NCI-H2081 (cell line): ENCODE measurements at regions not wholly inside any gene's neighbourhood (a gene's known extent, or its start where the extent isn't known, plus 50 kb on each side); places are given as distances from the start of the nearest gene placed in this dataset.

Source experiments
- DNase-seq, 2 experiments: peaks; one replicate each; lab custom pipeline; 2025; lab: John Stamatoyannopoulos, UW

DNA sequence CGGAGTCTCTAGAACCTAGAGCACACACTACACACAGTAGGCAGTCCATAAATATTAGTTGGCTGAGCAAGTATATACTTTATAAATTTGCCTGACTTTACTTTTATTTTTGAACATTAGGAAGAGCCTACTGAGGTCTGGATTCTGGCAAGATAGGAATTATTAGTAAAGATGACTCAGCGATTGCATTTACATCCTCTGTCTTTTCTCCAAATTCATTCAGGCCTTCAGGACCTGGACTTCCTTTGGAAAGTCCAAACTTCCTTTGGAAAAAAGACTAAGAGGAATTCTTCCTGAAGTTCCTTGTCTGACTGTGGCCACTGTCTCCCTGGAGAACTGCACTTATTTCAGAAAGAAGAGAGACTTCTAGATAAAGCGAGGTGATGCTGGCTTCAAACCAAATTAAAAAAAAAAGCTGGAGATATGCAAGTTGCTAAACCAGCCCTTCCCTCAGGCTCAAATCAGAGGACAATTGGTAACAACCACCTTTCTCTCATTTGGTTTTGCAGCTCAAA, 251.3 kb downstream of the GAS1 start:
- no peak for DNase-seq

DNA sequence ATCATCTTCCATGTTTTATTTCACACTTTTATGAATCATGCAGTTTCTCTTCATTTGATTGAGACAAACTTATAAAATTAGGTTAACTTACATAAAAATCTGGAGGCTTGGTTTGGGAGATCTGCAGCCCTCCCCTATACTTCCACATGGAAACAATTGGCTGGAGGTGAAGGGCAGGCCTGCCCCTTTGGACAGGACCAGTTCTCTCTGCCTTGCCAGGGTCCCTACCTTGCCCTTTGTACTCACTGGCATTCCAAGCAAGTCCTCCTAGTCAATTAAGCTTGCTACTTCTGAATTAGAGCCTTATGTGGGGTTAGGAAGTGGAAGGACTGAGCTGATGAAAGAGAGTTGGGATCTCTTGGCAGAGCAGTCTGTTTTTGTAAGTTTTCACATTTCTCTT, 257.3 kb downstream of the GAS1 start:
- no peak for DNase-seq

DNA sequence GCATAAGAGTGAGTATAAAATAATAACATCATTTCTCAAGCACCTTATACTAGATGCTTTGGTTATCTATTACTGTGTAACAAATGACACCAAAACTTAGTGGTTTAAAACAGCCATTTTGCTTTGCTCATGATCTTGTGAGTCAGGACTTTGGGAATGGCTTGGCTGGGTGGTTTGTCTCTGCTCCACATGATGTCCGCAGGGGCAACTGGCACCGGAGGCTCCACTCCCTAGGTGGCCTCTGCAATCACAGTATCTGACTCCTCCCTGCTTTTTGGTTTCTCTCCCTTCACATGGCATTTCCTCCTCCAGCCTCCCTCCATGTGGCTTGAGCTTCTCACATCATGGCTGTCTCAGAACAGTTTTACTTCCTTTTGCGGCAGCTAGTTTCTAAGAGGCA, 259.5 kb downstream of the GAS1 start:
- DNase-seq, result no peak

DNA sequence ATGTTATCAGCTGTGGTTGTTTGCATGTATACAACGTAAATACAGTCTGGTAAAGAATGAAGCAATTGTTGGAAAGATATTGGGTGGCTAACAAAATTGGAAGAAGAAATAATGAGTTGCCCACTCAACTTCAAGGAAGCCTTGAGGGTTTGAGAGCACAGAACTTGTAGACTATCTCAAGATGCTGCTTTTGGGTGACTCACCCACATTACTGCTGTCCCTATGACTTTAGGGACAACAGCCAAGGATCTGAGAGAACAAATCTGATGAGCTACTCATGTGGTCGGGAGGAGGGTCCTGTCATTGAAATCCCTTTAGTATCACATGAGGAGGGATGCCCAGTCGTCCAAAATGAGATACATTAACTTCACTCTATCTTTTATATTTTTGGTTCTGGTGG, 261.8 kb downstream of the GAS1 start:
- DNase-seq, result no peak

DNA sequence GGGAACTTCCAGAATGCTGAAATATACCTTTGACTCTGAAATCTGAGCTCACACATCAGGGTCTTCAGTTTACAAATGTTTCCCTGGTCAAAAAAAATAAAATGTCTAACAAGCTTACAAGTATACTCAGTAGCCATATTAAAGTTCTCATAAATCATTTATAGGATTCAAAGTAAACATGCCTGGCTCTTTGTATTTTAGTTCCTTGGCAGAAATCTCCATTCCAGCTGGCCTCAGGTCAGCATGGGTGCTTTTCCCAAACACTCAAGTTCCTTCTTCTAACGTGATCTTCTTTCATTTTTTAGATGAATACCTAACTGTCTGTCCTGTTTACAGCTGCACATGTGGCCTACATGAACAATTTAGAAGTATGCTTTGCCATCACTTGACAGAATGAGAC, 263.2 kb downstream of the GAS1 start:
- no peak for DNase-seq

DNA sequence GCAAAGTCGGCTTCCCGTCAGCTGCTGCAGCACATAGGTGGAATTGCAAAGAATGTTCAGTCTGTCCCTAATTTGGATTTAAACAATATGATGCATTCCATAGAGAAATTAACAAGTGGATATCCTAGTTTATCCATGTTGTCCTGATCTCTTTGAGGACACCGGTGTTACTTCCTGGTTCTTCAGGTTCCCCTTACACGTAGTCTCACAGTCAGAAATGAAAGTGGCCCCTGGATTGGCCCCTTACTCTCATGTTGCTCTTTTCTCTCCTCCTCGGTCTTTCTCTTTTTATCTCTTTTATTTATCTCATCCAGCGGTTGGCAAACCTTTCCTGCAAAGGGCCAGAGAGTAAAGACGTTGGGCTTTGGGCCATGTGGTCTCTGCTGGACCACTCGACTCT, 265.1 kb downstream of the GAS1 start:
- DNase-seq, result no peak

DNA sequence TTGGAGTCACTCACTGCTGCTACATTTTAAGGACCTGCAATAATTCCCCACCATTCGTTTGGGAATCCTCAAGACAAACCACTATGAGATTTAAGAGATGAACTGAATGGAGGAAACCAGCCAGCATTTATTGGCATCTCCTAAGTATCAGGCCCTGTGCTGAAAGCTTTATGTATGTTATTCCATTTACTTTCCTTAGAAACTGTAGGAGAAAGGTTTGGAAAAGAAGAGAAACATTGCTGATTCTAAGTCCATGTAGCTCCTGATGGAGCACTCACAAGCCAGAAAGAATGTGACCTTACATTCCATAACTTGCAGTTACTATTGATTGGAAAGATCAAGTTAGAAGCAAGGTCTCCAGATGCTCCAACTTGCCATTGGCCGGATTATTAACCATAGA, 267.4 kb downstream of the GAS1 start:
- DNase-seq, result no peak

DNA sequence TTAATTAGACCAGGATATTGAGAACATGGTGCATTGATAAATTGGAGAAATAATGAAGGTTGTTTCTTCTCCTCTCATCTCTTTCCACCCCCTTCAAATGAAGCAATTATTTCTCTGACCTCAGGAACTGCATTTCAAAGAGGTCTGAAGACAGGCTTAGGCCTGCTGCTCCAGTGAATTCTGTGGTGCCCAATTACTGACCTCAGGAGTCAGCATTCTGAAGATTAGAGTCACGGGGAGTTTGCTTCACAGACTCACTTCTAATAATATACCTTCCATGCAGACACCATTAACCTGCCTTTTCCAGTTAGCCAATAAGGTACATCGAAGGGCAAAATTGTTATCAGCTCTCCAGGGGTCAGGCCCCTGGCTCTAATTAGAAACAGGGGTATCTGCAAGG, 270.9 kb downstream of the GAS1 start:
- no peak for DNase-seq

DNA sequence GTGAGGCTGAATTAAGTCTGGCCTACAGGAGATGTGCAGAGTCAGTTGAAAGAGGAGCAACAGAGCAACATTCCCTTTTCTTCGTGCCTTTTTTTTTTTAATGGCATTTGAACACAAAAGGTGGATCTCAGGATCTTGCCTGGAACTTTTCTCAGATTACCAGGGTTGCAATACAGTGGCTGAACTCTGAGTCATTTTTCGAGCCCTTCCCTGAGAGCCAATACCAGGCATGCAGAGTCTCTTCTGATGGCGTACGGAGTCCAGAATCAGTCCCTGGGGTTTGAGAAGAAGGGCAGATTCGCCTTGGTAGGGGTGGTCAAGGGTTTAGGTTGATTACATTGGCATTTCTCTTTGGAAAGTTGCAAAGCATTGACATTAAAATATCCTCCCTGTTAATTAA, 271.5 kb downstream of the GAS1 start:
- no peak for DNase-seq

DNA sequence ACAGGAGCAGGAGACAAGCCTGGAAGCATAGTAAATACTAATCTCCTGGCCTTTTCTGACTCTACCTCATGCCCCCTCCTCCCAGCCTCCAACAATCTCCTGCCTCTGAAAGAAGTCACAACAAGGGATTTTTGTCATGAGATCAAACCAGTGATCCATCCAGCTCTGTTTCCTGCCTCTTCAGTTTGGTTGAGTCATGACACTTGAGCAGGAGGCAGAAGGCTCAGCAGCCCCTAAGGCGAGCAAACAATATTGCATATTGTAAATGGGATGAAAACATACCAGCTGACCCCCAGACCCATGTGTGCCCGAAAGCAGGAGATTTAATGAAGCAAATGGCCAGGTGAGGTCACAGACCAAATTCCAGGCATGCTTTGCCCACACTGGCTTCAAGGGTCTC, 272.8 kb downstream of the GAS1 start:
- no peak for DNase-seq

DNA sequence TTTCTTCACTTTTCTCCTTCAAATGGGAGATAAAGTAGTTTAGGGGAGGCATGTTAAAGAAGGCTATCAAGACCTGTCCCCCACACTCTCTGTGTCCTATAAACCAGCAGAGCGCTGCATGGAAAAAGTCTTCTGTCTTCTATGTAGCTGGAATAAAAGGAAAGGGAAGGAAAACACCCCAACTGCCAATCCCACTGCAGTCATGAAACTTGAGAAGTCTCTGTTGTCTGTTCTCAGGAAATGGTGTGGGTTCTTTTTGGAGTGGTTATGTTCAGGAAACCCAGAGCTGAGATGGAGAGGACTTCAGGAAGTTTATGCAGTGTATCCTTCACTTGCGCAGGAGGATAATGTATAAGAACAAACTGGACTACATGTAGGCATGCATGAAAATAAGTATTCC, 274.3 kb downstream of the GAS1 start:
- no peak for DNase-seq

DNA sequence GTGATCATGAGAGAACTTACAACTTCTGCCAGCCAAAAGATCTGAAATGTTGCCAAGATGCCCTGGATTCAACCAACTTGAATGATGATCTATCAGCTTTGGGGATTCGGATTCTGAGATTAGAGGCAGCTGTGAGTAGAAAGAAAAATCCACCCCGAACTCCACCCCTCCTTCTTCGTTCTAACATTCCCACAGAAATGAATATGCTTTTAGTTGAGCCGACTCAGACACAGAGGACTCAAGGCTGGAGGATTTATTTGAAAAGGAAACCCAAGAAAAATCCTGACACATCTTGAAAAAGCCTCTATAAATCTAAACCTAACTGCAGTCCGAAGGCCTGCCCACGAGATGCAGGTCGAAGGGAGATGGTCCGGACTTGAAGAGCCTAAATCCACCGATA, 275.0 kb downstream of the GAS1 start:
- DNase-seq, result no peak

DNA sequence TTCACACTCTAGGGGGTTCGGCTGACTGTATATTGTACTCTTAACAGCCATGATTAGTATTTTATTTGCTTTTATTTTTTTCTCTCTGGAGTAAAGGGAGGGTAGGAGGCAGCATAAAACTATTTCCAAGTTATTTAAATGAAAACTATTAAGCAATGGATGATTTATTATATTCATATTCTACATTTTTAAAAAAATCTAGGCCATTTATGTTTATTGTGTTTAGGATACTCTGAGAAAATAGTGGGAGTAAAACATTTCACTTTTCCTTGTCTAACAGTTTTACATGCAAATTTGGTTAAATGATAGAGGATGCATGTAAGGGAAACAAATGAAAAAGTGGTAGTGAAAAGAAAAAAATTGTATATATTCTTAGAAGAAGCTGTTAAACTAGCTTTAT, 276.3 kb downstream of the GAS1 start:
- DNase-seq, result no peak

DNA sequence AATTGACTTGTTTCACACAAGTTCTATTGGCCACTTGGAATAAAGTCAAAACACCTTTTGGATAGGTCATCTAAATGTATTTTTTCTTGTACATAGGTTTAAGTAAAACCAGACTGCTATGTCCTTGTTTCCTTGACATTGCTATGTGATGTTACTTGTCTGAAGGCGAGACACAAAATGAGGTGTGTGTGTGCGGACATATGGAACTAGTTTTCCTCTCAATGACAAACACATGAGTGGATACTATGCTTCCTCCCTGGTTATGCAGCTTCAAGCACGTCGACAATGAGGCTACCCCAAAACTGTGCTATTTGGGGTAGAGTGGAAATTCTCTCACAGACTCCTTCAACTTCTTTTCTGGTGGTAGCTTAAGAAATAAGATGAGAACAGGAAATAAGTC, 276.8 kb downstream of the GAS1 start:
- DNase-seq, result no peak

DNA sequence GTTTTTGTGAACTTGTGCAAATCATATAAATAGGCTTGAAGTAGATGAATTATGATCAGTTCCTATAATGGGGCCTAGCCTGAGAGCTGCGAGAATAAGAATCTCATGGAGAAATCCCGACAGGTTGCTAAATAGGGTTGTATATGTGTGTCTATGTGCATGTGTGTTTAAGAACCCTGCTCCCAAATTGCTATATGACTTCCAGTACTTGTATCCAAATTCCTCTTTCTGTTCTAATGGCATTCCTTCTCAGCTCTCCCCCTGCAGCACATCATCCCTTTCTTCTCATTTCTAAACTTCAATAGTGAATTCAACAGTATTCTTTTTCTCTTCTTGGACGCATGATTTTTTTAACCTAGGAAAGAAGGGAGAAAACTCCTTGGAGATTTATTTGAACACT, 277.2 kb downstream of the GAS1 start:
- DNase-seq, result no peak

DNA sequence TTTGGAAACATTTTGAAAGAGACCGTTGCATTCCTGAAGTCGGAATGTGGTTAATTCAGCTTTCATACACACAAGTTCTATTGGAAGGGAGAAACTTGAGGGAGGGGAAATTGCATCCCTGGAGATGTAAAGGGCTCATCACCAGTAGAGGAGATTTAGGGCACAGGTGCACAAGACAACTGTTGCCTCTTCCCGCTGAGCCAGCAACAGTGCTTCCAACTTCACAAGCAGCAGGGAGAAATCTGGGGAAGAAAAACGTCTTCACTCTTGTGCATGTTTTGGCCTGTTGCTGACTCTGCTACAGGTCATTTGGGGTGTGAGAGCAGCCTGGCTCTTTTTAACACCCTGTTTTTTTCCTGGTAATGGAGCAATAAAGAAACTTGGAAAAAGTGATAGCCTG, 277.9 kb downstream of the GAS1 start:
- no peak for DNase-seq

DNA sequence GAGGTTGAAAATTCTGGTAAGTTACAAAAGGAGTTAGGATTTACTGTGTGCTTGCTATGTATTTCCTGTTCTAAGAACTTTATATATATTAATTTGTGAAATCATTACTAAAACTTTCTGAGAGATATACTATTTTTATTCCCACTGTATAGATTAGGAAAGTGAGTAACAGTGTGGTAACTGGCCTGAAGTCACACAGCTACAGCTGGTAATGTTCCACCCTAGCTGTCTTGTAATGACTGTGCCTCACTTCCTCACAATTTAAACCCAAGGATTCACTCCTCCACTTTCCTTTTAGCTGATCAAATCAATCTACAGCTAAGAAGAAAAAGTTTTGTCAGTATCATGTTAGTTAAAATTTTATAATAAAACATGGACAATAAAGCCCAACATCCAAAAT, 278.8 kb downstream of the GAS1 start:
- DNase-seq, result no peak

DNA sequence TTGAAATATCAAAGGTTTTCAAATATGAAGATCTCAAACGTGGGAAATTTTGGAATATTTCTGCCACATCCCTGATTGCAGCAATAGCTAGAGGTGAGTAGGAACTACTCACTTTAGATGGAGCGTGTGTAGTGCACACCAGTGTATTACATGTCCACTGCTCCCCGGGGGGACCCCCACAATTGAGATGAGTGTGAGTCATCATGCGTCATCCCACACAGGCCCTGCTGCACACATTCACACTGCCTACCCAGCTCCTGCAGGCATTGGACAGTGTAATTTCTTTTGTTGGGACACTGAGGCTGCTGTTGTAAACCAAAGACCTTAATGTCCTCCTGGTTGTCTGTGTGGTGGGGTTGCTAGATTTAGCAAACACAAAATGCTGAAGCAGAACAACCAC, 280.0 kb downstream of the GAS1 start:
- DNase-seq, result no peak

DNA sequence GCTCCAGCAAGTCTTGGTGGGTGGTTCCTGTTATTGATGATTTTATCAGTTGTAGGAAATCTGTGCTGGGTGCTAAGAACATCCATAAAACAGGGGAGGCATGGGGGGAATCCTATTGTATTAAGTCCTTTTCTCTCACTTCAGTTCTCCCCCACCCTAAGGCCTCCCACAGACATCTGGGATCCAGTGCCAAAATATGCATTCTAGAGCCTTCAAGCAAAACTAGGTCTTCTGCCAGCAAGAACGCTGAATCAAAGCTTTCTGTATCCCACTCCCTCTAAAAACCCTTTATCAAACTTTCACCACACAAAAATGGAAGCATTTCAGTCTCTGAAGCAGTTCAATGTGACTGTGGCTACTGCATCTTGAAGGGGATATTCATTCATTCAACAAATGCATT, 281.9 kb downstream of the GAS1 start:
- DNase-seq, result no peak

DNA sequence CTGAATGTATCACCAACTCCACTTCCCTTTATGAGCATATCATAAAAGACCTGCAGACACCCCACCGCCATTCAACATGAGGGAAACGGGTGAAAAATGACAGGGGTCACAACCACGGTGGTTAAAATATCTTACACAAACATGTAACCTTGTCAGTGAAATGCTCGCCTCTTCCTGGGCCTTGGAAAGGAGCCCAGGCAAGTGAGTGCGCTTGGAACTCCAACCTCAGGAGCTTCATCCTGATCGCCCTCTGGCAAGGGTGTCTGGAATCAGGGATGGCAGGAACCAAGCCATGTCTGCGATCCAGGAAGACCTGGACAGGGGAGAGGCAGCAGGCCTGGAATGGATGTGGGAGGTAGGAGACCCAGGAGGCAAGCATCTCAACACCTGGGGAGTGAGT, 282.7 kb downstream of the GAS1 start:
- DNase-seq, result no peak

DNA sequence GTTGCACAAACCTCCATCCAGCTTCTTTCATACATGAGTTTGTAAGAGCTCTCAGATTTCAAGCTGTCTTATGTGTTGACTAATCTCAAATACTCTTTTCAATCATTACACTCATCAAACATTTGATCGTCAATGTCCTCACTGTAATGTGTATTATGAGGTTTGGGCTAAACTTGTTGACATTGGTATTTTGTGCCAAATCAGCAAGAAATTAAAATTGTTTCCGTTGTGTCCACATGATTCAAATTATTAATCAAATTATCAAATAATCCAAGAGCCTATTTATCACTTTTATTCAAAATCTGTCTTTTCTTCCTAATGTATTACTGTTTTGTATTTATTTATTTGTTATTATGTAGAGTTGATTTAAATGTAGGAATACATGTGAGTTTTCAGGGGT, 283.4 kb downstream of the GAS1 start:
- DNase-seq, result no peak

DNA sequence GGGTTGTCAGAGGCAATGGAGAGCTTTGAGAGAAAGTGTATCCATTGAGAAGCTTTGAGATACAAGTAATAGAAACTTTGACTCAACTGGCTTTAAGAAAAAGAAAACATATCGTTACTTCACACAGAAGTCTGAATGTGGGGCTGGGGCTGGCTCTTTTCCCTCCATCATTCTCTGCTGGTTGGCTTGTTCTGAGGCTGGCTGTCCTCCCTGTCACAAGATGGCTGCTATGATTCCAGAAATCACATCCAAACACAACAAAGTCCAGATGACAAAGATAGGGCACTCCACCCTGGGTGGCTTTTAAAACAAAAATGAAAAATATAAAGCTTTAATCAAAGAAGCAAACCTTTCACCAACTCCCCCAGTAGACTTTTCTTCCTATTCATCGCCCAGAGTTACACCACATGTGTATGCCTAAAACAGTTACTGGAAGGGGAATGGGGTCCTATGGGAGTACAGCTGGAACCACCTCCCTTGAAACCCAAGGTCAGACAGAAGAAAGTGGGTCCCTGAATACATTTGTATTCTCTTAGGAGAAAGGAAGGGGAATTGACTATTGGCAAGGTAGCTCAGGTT, 284.3 kb downstream of the GAS1 start:
- DNase-seq, result no peak

DNA sequence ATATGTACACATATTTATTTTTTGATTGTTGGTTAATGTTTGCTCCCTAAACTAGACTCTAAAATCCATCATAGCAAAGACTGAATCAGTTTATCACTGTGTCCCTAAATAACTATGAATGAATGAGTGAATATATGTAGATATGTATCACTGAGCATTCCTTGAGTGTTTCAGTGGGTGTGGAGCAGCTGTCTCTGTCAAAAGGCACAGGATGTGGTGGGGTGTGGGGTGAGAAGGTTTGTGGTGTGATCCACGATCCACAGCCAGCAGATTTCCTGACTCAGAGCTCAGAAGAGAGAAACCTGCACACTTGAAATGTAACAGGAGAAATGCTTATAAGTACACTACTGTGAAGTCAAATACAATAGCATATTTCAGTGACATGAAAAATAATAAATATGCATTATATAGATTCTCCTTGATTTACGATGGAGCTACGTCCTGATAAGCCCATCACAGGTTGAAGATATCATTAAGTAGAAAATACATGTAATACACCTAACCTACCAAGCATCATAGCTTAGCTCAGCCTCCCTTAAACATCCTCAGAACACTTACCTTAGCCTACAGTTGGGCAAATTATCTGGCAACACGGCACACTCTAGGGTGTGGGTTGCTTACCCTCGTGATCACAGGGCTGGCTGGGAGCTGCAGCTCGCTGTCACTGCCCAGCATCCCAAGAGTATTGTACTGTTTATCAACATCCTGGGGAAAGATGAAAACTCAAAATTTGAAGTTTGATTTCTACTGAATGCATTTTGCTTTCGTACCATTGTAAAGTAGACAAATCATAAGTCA, 287.0 kb downstream of the GAS1 start:
- DNase-seq, result no peak
